ENCODE measurements at regions not wholly inside any gene's neighbourhood (a gene's known extent, or its start where the extent isn't known, plus 50 kb on each side); places are given as distances from the start of the nearest gene placed in this dataset.

DNA sequence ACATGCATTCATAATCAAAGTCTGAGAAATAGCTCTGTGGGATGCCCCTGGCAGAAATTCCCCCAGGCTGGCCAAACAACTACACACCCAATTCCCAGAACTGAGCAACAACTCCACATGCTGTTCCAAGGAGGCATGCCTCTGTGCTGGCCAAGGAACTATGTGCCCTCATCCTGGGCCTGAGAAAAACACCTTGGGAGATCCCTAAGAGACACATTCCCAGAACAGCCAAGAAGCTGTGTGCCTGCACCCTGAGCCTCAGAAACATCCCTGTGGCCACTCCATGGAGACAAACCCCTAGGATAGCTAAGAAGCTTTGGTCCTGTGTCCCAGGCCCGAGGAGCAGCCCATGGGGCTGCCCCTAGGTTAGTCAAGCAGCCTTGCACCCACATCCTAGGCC, 92.3 kb upstream of the MME start:
- WGBS, 4 donors = 54 to 71% (median 67%) methylated on average over 1 of the region's 1 CpG
- Histone ChIP-seq H3K27ac (no peak overlapping the region), H3K9me3 (peaks cover 0 to 4% (median 0%) of the 10 kb centered on the region in 12 donors), H3K36me3 (no peaks in the 10 kb centered on the region), H3K4me1 (no peaks in the 10 kb centered on the region), H3K4me3 (no peak overlapping the region), H3K27me3 (no peaks in the 10 kb centered on the region)
- no peak for TF ChIP-seq POLR2A (IDR thresholded peaks at IDR 0.05)
- TF ChIP-seq, protein P1, sequence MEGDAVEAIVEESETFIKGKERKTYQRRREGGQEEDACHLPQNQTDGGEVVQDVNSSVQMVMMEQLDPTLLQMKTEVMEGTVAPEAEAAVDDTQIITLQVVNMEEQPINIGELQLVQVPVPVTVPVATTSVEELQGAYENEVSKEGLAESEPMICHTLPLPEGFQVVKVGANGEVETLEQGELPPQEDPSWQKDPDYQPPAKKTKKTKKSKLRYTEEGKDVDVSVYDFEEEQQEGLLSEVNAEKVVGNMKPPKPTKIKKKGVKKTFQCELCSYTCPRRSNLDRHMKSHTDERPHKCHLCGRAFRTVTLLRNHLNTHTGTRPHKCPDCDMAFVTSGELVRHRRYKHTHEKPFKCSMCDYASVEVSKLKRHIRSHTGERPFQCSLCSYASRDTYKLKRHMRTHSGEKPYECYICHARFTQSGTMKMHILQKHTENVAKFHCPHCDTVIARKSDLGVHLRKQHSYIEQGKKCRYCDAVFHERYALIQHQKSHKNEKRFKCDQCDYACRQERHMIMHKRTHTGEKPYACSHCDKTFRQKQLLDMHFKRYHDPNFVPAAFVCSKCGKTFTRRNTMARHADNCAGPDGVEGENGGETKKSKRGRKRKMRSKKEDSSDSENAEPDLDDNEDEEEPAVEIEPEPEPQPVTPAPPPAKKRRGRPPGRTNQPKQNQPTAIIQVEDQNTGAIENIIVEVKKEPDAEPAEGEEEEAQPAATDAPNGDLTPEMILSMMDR (IDR thresholded peaks at IDR 0.05) = no peak
- ATAC-seq (no peak), DNase-seq (no peak)
- intact Hi-C loops (cut with DNase I) = no loop called here

DNA sequence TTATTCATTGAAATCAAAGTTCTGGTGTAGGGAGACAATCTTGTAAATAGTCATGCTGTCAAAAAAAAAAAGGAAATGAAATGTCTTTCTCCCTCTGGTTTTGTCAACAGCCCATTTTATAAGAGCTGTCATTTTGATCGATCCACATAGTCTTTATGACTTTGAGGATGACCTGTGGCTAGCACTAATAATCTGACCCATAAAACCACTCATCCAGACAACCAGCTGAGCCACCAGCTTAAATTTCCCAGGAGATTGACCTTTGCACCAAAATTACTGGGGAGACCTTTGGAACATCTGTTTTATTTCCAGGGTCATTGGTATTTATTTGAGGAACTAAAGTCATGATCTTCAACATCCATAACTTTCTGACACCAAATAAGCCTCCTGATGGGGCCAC, 98.5 kb upstream of the MME start:
- ATAC-seq = no peak
- Histone ChIP-seq H3K27me3 (no peaks in the 10 kb centered on the region), H3K36me3 (no peaks in the 10 kb centered on the region), H3K27ac (no peak overlapping the region), H3K9me3 (no peaks in the 10 kb centered on the region), H3K4me3 (no peak overlapping the region), H3K4me1 (peaks cover 0 to 3% (median 0%) of the 10 kb centered on the region in 12 donors)
- intact Hi-C loops (cut with DNase I) = no loop called here
- DNase-seq = no peak
- no peak for TF ChIP-seq POLR2A (IDR thresholded peaks at IDR 0.05)
- TF ChIP-seq, protein P1 (IDR thresholded peaks at IDR 0.05) = no peak
- 68 to 91% (median 82%) methylated on average over 1 of the region's 1 CpG for WGBS, 4 donors

DNA sequence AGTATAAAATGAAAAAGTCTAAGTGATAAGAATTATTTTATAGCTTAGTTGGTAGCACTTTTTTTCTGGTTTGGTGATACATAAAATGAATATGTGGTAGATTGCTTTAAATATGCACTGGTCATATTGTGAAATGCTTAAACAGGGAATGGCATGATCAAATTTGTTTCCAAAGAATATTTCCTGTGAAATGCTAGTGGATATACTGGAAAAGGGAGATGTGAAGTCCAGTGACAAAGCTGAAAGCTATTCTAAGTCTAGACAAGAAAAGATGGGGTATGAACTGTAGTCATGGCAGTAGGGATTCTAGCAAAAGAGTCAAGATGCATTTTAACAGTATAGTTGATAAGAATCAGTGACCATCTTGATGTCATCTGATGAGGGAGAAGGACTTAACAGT, 98.9 kb upstream of the MME start:
- no peak overlapping the region for H3K27ac ChIP-seq
- DNase-seq = no peak
- peaks cover 0 to 3% (median 0%) of the 10 kb centered on the region in 12 donors for H3K4me1 ChIP-seq
- no peaks in the 10 kb centered on the region for H3K36me3 ChIP-seq
- H3K4me3 ChIP-seq = no peak overlapping the region
- intact Hi-C loops (cut with DNase I) = no loop called here
- TF ChIP-seq POLR2A (IDR thresholded peaks at IDR 0.05) = no peak
- TF ChIP-seq, protein P1 (IDR thresholded peaks at IDR 0.05) = no peak
- H3K9me3 ChIP-seq = no peaks in the 10 kb centered on the region
- no peak for ATAC-seq
- no peaks in the 10 kb centered on the region for H3K27me3 ChIP-seq

DNA sequence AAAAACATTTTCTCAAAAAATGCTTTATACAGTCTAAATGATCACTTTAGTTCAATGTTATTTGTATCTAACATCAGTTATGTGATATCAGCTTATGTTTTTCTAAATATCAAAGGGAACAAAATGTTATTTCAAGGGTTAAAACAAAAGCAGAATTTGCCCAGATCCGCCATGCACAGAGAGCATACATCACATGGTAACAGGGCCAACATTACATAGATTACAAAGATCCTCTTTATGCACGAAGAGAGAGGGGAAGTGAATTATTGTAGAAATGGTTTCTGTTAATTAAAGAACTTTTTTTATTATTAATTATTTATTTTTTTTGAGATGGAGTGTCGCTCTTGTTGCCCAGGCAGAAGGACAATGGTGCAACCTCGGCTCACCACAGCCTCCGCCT, 100.8 kb upstream of the MME start:
- peaks cover 0 to 3% (median 0%) of the 10 kb centered on the region in 12 donors for H3K4me1 ChIP-seq
- WGBS, 4 donors = 81 to 89% (median 88%) methylated on average over 5 of the region's 5 CpGs
- no peak for DNase-seq
- no peak overlapping the region for H3K27ac ChIP-seq
- no peak for ATAC-seq
- TF ChIP-seq, protein P1 (IDR thresholded peaks at IDR 0.05) = no peak
- TF ChIP-seq POLR2A (IDR thresholded peaks at IDR 0.05) = no peak
- no peak overlapping the region for H3K4me3 ChIP-seq
- intact Hi-C loops (cut with DNase I) = no loop called here
- no peaks in the 10 kb centered on the region for H3K27me3 ChIP-seq
- H3K36me3 ChIP-seq = no peaks in the 10 kb centered on the region
- H3K9me3 ChIP-seq = no peaks in the 10 kb centered on the region
